ENCODE measurements at regions not wholly inside any gene's neighbourhood (a gene's known extent, or its start where the extent isn't known, plus 50 kb on each side); places are given as distances from the start of the nearest gene placed in this dataset.

- Histone ChIP-seq H4K20me1 (replicated peaks; ENCODE audit: control insufficient read depth, insufficient read depth, low read length) (no peaks in the 10 kb centered on the region), H3K9me3 (replicated peaks; ENCODE audit: control insufficient read depth, insufficient read depth, low read depth, low read length) (no peaks in the 10 kb centered on the region), H2AFZ (ENCODE audit: low read depth, low read length) (no peak overlapping the region), H3K36me3 (ENCODE audit: control insufficient read depth, insufficient read depth, low read length) (no peaks in the 10 kb centered on the region), H3K9ac (ENCODE audit: insufficient read depth in 1 of 2, low read depth in 2 of 2, low read length in 2 of 2) (no peak overlapping the region), H3K27me3 (ENCODE audit: control insufficient read depth in 2 of 2, insufficient read depth in 2 of 2, low read length in 2 of 2) (no peaks in the 10 kb centered on the region), H3K4me2 (ENCODE audit: insufficient read depth, low read length) (no peak overlapping the region), H3K27ac (ENCODE audit: extremely low read depth, low read depth, low read length) (no peak overlapping the region), H3K9me1 (ENCODE audit: control insufficient read depth, insufficient read depth, low read length) (no peaks in the 10 kb centered on the region), H3K4me1 (replicated peaks in 1 of 2; ENCODE audit: control insufficient read depth in 2 of 2, insufficient read depth in 2 of 2, low read length in 2 of 2) (no peaks in the 10 kb centered on the region), H3K4me3 (no peak overlapping the region), H3K79me2 (ENCODE audit: control insufficient read depth, insufficient read depth, low read length) (no peaks in the 10 kb centered on the region)
- no TSS peak for BruUV-seq (replicated peaks)
- DNase-seq (ENCODE audit: extremely low read depth in 1 of 4, low spot score in 3 of 4) (no peak), ATAC-seq (no peak), FAIRE-seq (no peak)
- ChIA-PET CTCF (ENCODE audit: low intra/inter-chr PET ratio) (no interaction called here), POLR2A (no interaction called here)
- in situ Hi-C loops (cut with MboI) (no loop called here), intact Hi-C loops (cut with micrococcal nuclease) (no loop called here)
- 0% methylated on average over 2 of the region's 2 CpGs for WGBS (ENCODE audit: insufficient coverage, low coverage, missing lambda C conversion rate)
- no peak for TF ChIP-seq IRF2 (CRISPR knock-in tag; IDR thresholded peaks at IDR 0.05)
- TF ChIP-seq CBX8 (IDR thresholded peaks at IDR 0.05; ENCODE audit: borderline replicate concordance, extremely low read depth, low read depth, low read length, poor library complexity, severe bottlenecking) = no peak
- no peak for TF ChIP-seq FOXA1 (IDR thresholded peaks at IDR 0.05; ENCODE audit: borderline replicate concordance)
- no peak for TF ChIP-seq PPARD (CRISPR knock-in tag; IDR thresholded peaks at IDR 0.05)
- no peak for TF ChIP-seq ELK3 (CRISPR knock-in tag; IDR thresholded peaks at IDR 0.05)
- no peak for TF ChIP-seq ASH1L (IDR thresholded peaks at IDR 0.05; ENCODE audit: borderline replicate concordance, low read depth, partially characterized antibody)
- TF ChIP-seq CREB5 (CRISPR knock-in tag; IDR thresholded peaks at IDR 0.05) = no peak
- no peak for TF ChIP-seq ETS2 (tag; IDR thresholded peaks at IDR 0.05; ENCODE audit: borderline replicate concordance, poor library complexity, severe bottlenecking)
- TF ChIP-seq KHSRP (IDR thresholded peaks at IDR 0.05) = no peak
- TF ChIP-seq YY1 (IDR thresholded peaks at IDR 0.05; ENCODE audit: borderline replicate concordance in 1 of 3, control insufficient read depth in 1 of 3, extremely low read depth in 1 of 3, insufficient read depth in 3 of 3, insufficient read length in 1 of 3, insufficient replicate concordance in 2 of 3, low read depth in 1 of 3, low read length in 2 of 3) = no peak
- TF ChIP-seq ZNF695 (CRISPR knock-in tag; IDR thresholded peaks at IDR 0.05) = no peak
- TF ChIP-seq ZNF3 (CRISPR knock-in tag; IDR thresholded peaks at IDR 0.05) = no peak
- TF ChIP-seq ZFP36 (IDR thresholded peaks at IDR 0.05; ENCODE audit: low read depth, low read length, partially characterized antibody) = no peak
- no peak for TF ChIP-seq ZFP91 (CRISPR knock-in tag; IDR thresholded peaks at IDR 0.05)
- no peak for TF ChIP-seq EHMT2 (IDR thresholded peaks at IDR 0.05)
- no peak for TF ChIP-seq E2F3 (CRISPR knock-in tag; IDR thresholded peaks at IDR 0.05)
- TF ChIP-seq ATF6 (CRISPR knock-in tag; IDR thresholded peaks at IDR 0.05) = no peak
Observed at GRCh38 chr3:110855207-110855606, 216.4 kb upstream of the NECTIN3 start.

Data from K562 (cell line).